D721Med (cell line): ENCODE measurements at regions not wholly inside any gene's neighbourhood (a gene's known extent, or its start where the extent isn't known, plus 50 kb on each side); places are given as distances from the start of the nearest gene placed in this dataset.

Experiments
- DNase-seq: peaks from one replicate; pipeline ENCODE4 v3.0.0; 2011; ENCODE audit warnings: low spot score; ENCODE audit not compliant: insufficient read length
- FAIRE-seq: peaks from 2 replicates; lab custom pipeline; 2011; peaks lifted over from hg19 to GRCh38; lab: Jason Lieb, UNC
- CTCF ChIP-seq: IDR thresholded peaks from 2 replicates; pipeline ENCODE4 v1.5.1; 2012; ENCODE audit warnings: mild to moderate bottlenecking, control low read depth; ENCODE audit not compliant: insufficient read depth; ENCODE audit errors: missing control alignments

DNA sequence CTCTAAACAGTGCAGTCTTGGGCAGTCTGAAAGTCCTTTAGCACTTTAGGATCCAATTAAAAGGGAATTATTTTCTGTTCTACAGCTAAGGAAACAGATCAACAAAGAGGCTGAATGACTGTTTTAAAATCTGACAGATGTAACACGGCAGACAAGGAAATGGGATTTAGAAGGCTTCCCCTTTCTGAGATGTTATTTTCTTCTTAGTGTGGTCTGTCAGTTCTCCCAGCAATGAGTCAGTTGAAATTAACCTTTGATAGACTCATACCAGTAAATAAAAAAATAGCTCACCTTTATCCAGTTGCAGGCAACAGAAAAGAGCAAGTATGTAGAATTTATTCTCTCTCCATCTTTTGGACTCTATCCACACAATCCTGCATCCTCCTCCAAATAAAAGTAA lies 98.1 kb downstream of the NEDD1 start:
- no peak for FAIRE-seq
- TF ChIP-seq CTCF = no peak
- no peak for DNase-seq

- FAIRE-seq = no peak
Observed at GRCh38 chr12:97005646-97006045, 98.6 kb downstream of the NEDD1 start.

DNA sequence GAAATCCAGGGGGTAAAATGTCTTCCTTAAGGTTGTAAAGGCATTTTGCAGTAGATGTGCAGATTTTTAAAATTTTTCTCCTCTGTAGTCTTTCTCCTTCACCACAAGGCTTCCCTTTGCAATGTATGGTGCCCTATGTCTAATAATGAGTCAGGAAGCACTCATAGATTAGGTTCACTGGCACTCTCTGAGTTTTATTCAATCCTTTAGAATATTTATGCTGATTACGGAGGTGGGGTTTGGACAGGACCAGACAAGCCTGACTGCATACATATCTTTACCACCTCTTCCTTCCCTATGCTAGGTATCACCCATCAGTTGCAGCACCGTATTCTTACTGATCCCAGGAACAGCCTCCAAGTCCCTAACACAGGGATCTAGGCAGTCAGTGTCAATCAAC lies 99.5 kb downstream of the NEDD1 start:
- no peak for TF ChIP-seq CTCF
- DNase-seq (no peak), FAIRE-seq (no peak)

More at GRCh38 chr12:97005646-97006045, 98.6 kb downstream of the NEDD1 start:
- DNase-seq = no peak
- no peak for TF ChIP-seq CTCF

GRCh38 chr12:97016163-97016562 lies 109.1 kb downstream of the NEDD1 start:
- no peak for FAIRE-seq
- no peak for TF ChIP-seq CTCF
- DNase-seq = no peak

DNA sequence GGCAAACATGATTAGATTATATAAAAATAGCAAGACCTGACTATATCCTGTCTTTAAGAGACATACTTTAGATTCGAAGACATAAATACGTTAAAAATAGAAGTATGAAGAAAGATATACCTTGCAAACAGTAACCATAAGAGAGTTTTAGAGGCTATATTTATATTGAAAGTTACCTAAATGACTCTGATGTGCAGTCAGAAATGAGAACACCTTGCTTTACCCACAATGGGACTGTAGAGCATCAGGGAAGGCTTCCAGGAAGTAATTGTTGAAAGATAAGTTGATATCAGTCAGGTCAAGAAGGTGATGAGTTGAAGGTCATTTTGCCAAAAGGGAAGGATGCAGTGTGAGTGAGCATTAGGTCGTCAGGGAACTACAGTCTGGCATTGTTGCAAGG lies 110.2 kb downstream of the NEDD1 start:
- no peak for TF ChIP-seq CTCF
- FAIRE-seq = no peak
- no peak for DNase-seq

DNA sequence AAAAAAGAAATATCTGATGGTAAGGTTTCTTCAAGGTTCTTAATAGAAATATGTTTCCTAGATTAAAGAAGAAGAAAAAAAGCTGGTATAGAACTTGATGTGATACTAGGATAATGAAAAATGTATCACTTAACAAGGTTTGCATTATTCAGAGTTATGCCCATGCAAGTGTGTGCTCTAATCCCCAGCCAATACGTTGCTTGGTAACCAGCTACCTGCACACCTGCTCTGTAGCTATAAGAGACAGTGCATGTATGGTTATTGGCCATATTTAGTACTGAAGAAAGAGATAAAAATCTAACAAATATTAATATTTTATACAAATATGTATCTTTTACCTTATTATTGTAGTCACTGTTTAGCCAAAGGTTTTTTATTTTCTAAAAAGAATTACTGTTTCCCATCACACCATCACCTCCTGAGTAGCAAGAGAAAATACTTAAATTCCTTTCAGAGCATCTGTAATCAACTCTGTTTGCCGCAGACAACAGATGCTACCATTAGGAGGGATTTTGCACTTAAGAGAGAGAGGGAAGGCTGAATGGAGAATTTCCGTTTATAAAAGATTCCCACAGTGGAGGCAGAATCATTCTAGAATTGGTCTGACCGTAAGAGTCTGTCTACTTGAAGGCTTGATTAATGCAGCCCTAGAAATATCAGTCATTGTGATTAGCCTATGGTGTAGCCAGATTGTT lies 115.6 kb downstream of the NEDD1 start:
- FAIRE-seq (no peak), DNase-seq (no peak)

More for the DNA sequence above, 115.6 kb downstream of the NEDD1 start:
- no peak for TF ChIP-seq CTCF
